Upper lobe of right lung (tissue), 1 donor: ENCODE measurements at regions not wholly inside any gene's neighbourhood (a gene's known extent, or its start where the extent isn't known, plus 50 kb on each side); places are given as distances from the start of the nearest gene placed in this dataset.

Experiments used
- ATAC-seq: fragments of 200-7000 bp; cut with Tn5 transposase; one replicate; pipeline ENCODE4 v1.9.1; 2020; ENCODE audit warnings: mild to moderate bottlenecking, moderate library complexity
- DNase-seq: peaks from one replicate; pipeline ENCODE4 v3.0.0-alpha.2; 2020
- H3K27ac ChIP-seq: fragments of 200-600 bp; one replicate; pipeline ENCODE4 v1.8.0; 2022
- H3K27me3 ChIP-seq: fragments of 200-600 bp; one replicate; pipeline ENCODE4 v1.8.0; 2022; ENCODE audit warnings: mild to moderate bottlenecking
- H3K36me3 ChIP-seq: fragments of 200-600 bp; one replicate; pipeline ENCODE4 v1.8.0; 2022
- H3K4me1 ChIP-seq: fragments of 200-600 bp; one replicate; pipeline ENCODE4 v1.8.0; 2022
- H3K4me3 ChIP-seq: fragments of 200-600 bp; one replicate; pipeline ENCODE4 v1.8.0; 2022; ENCODE audit warnings: mild to moderate bottlenecking
- H3K9me3 ChIP-seq: fragments of 200-600 bp; one replicate; pipeline ENCODE4 v1.8.0; 2022
- intact Hi-C: fragments of 100-400 bp; cut with DNase I; formaldehyde crosslinking; loops from one replicate; pipeline ENCODE4 v1.11.0; 2022
- TF ChIP-seq, protein P1 (sequence below): fragments of 200-600 bp; IDR thresholded peaks from one replicate; pipeline ENCODE4 v1.8.0; 2022; ENCODE audit warnings: antibody characterized with exemption
- donor health status: DM: no; HTN: yes; CAD: no; lungs with severe emphysema.

- no peak for ATAC-seq
- DNase-seq, result no peak
- no peak overlapping the region for H3K4me3 ChIP-seq
- no peaks in the 10 kb centered on the region for H3K27me3 ChIP-seq
- intact Hi-C loops, result no loop called here
- H3K27ac ChIP-seq, result no peak overlapping the region
- no peaks in the 10 kb centered on the region for H3K4me1 ChIP-seq
- TF ChIP-seq, protein P1, sequence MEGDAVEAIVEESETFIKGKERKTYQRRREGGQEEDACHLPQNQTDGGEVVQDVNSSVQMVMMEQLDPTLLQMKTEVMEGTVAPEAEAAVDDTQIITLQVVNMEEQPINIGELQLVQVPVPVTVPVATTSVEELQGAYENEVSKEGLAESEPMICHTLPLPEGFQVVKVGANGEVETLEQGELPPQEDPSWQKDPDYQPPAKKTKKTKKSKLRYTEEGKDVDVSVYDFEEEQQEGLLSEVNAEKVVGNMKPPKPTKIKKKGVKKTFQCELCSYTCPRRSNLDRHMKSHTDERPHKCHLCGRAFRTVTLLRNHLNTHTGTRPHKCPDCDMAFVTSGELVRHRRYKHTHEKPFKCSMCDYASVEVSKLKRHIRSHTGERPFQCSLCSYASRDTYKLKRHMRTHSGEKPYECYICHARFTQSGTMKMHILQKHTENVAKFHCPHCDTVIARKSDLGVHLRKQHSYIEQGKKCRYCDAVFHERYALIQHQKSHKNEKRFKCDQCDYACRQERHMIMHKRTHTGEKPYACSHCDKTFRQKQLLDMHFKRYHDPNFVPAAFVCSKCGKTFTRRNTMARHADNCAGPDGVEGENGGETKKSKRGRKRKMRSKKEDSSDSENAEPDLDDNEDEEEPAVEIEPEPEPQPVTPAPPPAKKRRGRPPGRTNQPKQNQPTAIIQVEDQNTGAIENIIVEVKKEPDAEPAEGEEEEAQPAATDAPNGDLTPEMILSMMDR, result no peak
- peaks cover 5% of the 10 kb centered on the region for H3K9me3 ChIP-seq
- no peaks in the 10 kb centered on the region for H3K36me3 ChIP-seq
Observed at GRCh38 chr7:12052211-12052610, 158.9 kb upstream of the TMEM106B start.

GRCh38 chr7:12053561-12053960 is 157.5 kb upstream of the TMEM106B start:
- no peak for ATAC-seq
- Histone ChIP-seq H3K4me3 (no peak overlapping the region), H3K27me3 (no peaks in the 10 kb centered on the region), H3K9me3 (peaks cover 12% of the 10 kb centered on the region), H3K36me3 (no peaks in the 10 kb centered on the region), H3K27ac (no peak overlapping the region), H3K4me1 (no peaks in the 10 kb centered on the region)
- no peak for DNase-seq
- intact Hi-C loops, result no loop called here
- TF ChIP-seq, protein P1, result no peak

DNA sequence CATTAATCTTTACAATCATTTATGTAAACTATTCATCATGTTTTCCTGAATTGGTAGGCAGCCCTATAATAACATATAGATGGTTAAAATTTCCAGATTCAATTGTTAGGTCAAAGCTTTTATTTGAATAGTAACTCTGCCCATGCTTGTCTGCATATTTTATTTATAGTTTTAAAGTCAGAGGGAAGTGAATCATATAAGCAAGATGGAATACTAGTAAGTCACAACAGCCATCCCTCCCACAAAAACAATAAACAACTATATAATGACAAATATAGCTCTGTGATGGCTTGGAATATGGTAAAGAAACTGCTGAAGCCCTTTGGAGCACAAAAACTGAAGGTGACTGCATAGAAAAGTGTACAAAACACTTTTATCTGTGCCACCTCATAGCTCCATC is 156.3 kb upstream of the TMEM106B start:
- no peaks in the 10 kb centered on the region for H3K27me3 ChIP-seq
- intact Hi-C loops, result no loop called here
- H3K36me3 ChIP-seq, result no peaks in the 10 kb centered on the region
- DNase-seq (no peak), ATAC-seq (no peak)
- TF ChIP-seq, protein P1, result no peak
- H3K27ac ChIP-seq, result no peak overlapping the region
- peaks cover 12% of the 10 kb centered on the region for H3K9me3 ChIP-seq
- no peaks in the 10 kb centered on the region for H3K4me1 ChIP-seq
- no peak overlapping the region for H3K4me3 ChIP-seq

DNA sequence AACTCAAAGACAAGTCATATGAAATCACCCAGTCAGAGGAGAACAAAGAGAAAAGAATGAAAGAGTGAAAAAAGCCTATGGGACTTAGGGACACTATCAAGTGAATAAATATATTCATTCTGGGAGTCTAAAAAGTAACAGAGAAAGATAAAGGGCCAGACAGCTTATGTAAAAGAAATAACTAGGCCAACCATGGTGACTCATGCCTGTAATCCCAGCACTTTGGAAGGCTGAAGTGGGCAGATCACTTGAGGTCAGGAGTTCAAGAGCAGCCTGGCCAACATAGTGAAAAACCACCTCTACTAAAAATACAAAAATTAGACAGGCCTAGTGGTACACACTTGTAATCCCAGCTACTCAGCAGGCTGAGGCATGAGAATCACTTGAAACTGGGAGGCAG is 154.7 kb upstream of the TMEM106B start:
- intact Hi-C loops, result no loop called here
- H3K4me1 ChIP-seq, result no peaks in the 10 kb centered on the region
- no peak overlapping the region for H3K27ac ChIP-seq
- no peaks in the 10 kb centered on the region for H3K27me3 ChIP-seq
- TF ChIP-seq, protein P1, result no peak
- no peaks in the 10 kb centered on the region for H3K36me3 ChIP-seq
- H3K9me3 ChIP-seq, result peaks cover 12% of the 10 kb centered on the region
- DNase-seq (no peak), ATAC-seq (no peak)
- no peak overlapping the region for H3K4me3 ChIP-seq

DNA sequence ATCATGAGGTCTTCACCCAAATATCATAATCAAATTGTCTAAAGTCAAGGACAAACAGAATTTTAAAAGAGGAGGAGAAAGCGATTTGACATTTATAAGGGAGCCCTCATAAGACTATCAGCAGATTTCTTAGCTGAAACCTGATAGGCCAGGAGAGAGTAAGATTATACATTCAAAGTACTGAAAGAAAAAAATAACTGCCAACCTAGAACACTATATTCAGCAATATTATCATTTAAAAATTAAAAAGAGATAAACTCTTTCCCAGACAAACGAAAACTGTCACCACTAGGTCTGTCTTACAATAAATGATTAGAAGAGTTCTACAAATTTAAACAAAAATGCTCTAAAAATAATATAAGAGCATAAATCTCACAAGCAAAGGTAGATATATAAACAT is 154.1 kb upstream of the TMEM106B start:
- intact Hi-C loops, result no loop called here
- Histone ChIP-seq H3K9me3 (peaks cover 12% of the 10 kb centered on the region), H3K36me3 (no peaks in the 10 kb centered on the region), H3K27me3 (no peaks in the 10 kb centered on the region), H3K4me3 (no peak overlapping the region), H3K4me1 (no peaks in the 10 kb centered on the region), H3K27ac (no peak overlapping the region)
- DNase-seq (no peak), ATAC-seq (no peak)
- TF ChIP-seq, protein P1, result no peak

- no peak overlapping the region for H3K4me3 ChIP-seq
- peak; percentile 29 for ATAC-seq
- H3K9me3 ChIP-seq, result peaks cover 8% of the 10 kb centered on the region
- no peaks in the 10 kb centered on the region for H3K36me3 ChIP-seq
- intact Hi-C loops, result no loop called here
- no peak overlapping the region for H3K27ac ChIP-seq
- no peaks in the 10 kb centered on the region for H3K4me1 ChIP-seq
- TF ChIP-seq, protein P1, result peak; percentile 27
- no peak for DNase-seq
- H3K27me3 ChIP-seq, result no peaks in the 10 kb centered on the region
Observed at GRCh38 chr7:12062062-12062461, 149.0 kb upstream of the TMEM106B start.
